ENCODE measurements at regions not wholly inside any gene's neighbourhood (a gene's known extent, or its start where the extent isn't known, plus 50 kb on each side); places are given as distances from the start of the nearest gene placed in this dataset.

DNA sequence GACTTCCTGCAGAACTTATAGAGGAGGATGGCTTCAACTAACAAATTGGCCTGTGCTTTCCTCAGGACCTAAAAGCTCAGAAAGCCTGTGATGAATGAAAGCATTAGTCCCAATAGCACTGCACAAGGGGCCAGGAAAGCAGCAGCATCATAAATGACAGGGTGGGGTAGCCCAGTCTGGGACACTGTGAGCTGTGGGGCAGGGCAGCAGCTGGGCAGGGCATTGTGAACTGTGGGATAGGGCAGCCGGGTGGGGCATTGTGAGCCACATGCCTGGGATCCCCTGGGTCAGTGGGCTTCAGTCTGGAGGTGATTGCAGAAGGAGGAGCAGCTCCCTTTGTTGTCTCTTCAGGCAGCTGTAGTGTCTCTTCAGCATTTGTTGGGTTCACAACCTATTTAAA lies 1276.8 kb downstream of the UQCRFS1 start:
- no peaks in the 10 kb centered on the region for H3K9me2 ChIP-seq (replicated peaks; ENCODE audit: low read depth, low read length)

DNA sequence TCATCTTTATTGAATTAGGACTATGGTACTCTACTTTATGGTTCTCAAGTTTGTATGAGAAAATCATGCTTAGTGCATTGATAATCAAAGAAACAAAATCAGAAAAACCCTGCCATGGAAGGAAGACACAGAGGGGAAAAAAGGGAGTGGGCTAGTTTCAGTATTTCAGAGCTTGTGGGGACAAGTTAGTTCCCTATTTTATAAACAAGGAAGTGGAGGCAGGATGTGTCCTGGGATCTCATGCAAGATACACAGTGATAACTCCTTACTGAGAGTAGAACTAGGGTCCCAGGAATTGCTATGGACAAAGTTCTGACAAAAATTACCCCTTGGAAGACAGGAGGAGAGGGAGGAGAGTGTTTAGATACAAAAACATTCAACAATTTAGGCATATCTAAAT lies 1277.3 kb downstream of the UQCRFS1 start:
- Histone ChIP-seq H4K20me1 (ENCODE audit: insufficient read depth, low read length, poor library complexity, severe bottlenecking) (no peaks in the 10 kb centered on the region), H3K9me3 (ENCODE audit: insufficient read depth, low read depth, low read length) (peaks cover 9% of the 10 kb centered on the region; the same call in 1 of the 2 replicates)

More for the DNA sequence above, 1276.8 kb downstream of the UQCRFS1 start:
- Histone ChIP-seq H3K9me3 (ENCODE audit: insufficient read depth, low read depth, low read length) (peaks cover 9% of the 10 kb centered on the region; the same call in 1 of the 2 replicates), H3K4me1 (ENCODE audit: insufficient read depth, low read length, poor library complexity, severe bottlenecking) (no peaks in the 10 kb centered on the region), H3K36me3 (ENCODE audit: insufficient read depth, low read length) (no peaks in the 10 kb centered on the region), H4K20me1 (ENCODE audit: insufficient read depth, low read length, poor library complexity, severe bottlenecking) (no peaks in the 10 kb centered on the region), H3K79me2 (ENCODE audit: insufficient read depth, low read length) (no peaks in the 10 kb centered on the region), H3K9ac (ENCODE audit: low read depth, low read length, poor library complexity, severe bottlenecking) (no peak overlapping the region), H3K27me3 (ENCODE audit: insufficient read depth, low read length, poor library complexity, severe bottlenecking) (no peaks in the 10 kb centered on the region), H2AFZ (ENCODE audit: low read length) (no peak overlapping the region), H3K4me2 (ENCODE audit: low read depth, low read length, poor library complexity, severe bottlenecking) (no peak overlapping the region), H3F3A (ENCODE audit: low read depth) (no peaks in the 10 kb centered on the region), H3K4me3 (ENCODE audit: low read length, poor library complexity, severe bottlenecking) (no peak overlapping the region)
- TF ChIP-seq, protein P1, sequence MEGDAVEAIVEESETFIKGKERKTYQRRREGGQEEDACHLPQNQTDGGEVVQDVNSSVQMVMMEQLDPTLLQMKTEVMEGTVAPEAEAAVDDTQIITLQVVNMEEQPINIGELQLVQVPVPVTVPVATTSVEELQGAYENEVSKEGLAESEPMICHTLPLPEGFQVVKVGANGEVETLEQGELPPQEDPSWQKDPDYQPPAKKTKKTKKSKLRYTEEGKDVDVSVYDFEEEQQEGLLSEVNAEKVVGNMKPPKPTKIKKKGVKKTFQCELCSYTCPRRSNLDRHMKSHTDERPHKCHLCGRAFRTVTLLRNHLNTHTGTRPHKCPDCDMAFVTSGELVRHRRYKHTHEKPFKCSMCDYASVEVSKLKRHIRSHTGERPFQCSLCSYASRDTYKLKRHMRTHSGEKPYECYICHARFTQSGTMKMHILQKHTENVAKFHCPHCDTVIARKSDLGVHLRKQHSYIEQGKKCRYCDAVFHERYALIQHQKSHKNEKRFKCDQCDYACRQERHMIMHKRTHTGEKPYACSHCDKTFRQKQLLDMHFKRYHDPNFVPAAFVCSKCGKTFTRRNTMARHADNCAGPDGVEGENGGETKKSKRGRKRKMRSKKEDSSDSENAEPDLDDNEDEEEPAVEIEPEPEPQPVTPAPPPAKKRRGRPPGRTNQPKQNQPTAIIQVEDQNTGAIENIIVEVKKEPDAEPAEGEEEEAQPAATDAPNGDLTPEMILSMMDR (conservative IDR thresholded peaks at IDR 0.05; ENCODE audit: low read length) = no peak
- TF ChIP-seq EZH2phosphoT487 (IDR thresholded peaks at IDR 0.05; ENCODE audit: borderline replicate concordance) = no peak

GRCh38 chr19:27929399-27929798 lies 1283.6 kb downstream of the UQCRFS1 start:
- H3F3A ChIP-seq (ENCODE audit: low read depth) = no peaks in the 10 kb centered on the region
- no peaks in the 10 kb centered on the region for H3K27me3 ChIP-seq (ENCODE audit: insufficient read depth, low read length, poor library complexity, severe bottlenecking)
- H2AFZ ChIP-seq (ENCODE audit: low read length) = no peak overlapping the region
- no peak overlapping the region for H3K4me3 ChIP-seq (ENCODE audit: low read length, poor library complexity, severe bottlenecking)
- 0 out of 2 replicates have a peak, but pooled peaks cover 2% of the 10 kb centered on the region for H3K9me3 ChIP-seq (ENCODE audit: insufficient read depth, low read depth, low read length)
- H3K9me2 ChIP-seq (replicated peaks; ENCODE audit: low read depth, low read length) = no peaks in the 10 kb centered on the region
- no peak overlapping the region for H3K9ac ChIP-seq (ENCODE audit: low read depth, low read length, poor library complexity, severe bottlenecking)
- H4K20me1 ChIP-seq (ENCODE audit: insufficient read depth, low read length, poor library complexity, severe bottlenecking) = no peaks in the 10 kb centered on the region
- no peak overlapping the region for H3K4me2 ChIP-seq (ENCODE audit: low read depth, low read length, poor library complexity, severe bottlenecking)
- TF ChIP-seq, protein P1 (conservative IDR thresholded peaks at IDR 0.05; ENCODE audit: low read length) = no peak
- TF ChIP-seq EZH2phosphoT487 (IDR thresholded peaks at IDR 0.05; ENCODE audit: borderline replicate concordance) = no peak
- H3K4me1 ChIP-seq (ENCODE audit: insufficient read depth, low read length, poor library complexity, severe bottlenecking) = no peaks in the 10 kb centered on the region
- no peaks in the 10 kb centered on the region for H3K79me2 ChIP-seq (ENCODE audit: insufficient read depth, low read length)
- no peaks in the 10 kb centered on the region for H3K36me3 ChIP-seq (ENCODE audit: insufficient read depth, low read length)

More for the DNA sequence above, 1277.3 kb downstream of the UQCRFS1 start:
- Histone ChIP-seq H3K9ac (ENCODE audit: low read depth, low read length, poor library complexity, severe bottlenecking) (no peak overlapping the region), H3K79me2 (ENCODE audit: insufficient read depth, low read length) (no peaks in the 10 kb centered on the region), H3K36me3 (ENCODE audit: insufficient read depth, low read length) (no peaks in the 10 kb centered on the region), H3K4me3 (ENCODE audit: low read length, poor library complexity, severe bottlenecking) (no peak overlapping the region), H3K4me1 (ENCODE audit: insufficient read depth, low read length, poor library complexity, severe bottlenecking) (no peaks in the 10 kb centered on the region), H3K27me3 (ENCODE audit: insufficient read depth, low read length, poor library complexity, severe bottlenecking) (no peaks in the 10 kb centered on the region), H3K9me2 (replicated peaks; ENCODE audit: low read depth, low read length) (no peaks in the 10 kb centered on the region), H3K4me2 (ENCODE audit: low read depth, low read length, poor library complexity, severe bottlenecking) (no peak overlapping the region), H3F3A (ENCODE audit: low read depth) (no peaks in the 10 kb centered on the region), H2AFZ (ENCODE audit: low read length) (no peak overlapping the region)
- TF ChIP-seq, protein P1 (conservative IDR thresholded peaks at IDR 0.05; ENCODE audit: low read length) = no peak
- no peak for TF ChIP-seq EZH2phosphoT487 (IDR thresholded peaks at IDR 0.05; ENCODE audit: borderline replicate concordance)

Data from Loucy (cell line).